OCI-LY1 (cell line): ENCODE measurements at regions not wholly inside any gene's neighbourhood (a gene's known extent, or its start where the extent isn't known, plus 50 kb on each side); places are given as distances from the start of the nearest gene placed in this dataset.

Experiments used
- H2AFZ ChIP-seq: fragments of 200-600 bp; sonication (generic), shearing (Covaris generic); 2 replicates; pipeline ENCODE4 v1.6.0; 2014; ENCODE audit warnings: antibody characterized with exemption, mild to moderate bottlenecking, low read length
- H3F3A ChIP-seq: fragments of 200-600 bp; sonication (generic), shearing (Covaris generic); 2 replicates; pipeline ENCODE4 v1.6.0; 2014; ENCODE audit warnings: mild to moderate bottlenecking, antibody characterized with exemption, low read length, moderate library complexity; ENCODE audit not compliant: insufficient read depth
- H3K27ac ChIP-seq: fragments of 200-600 bp; sonication (generic); 2 replicates; pipeline ENCODE4 v1.5.1; 2014; ENCODE audit warnings: low read length, mixed run types, mild to moderate bottlenecking, low read depth; ENCODE audit not compliant: poor library complexity, severe bottlenecking
- H3K27me3 ChIP-seq: fragments of 200-600 bp; sonication (generic); 2 replicates; pipeline ENCODE4 v1.6.0; 2014; ENCODE audit warnings: antibody characterized with exemption, mild to moderate bottlenecking, low read length, moderate library complexity; ENCODE audit not compliant: insufficient read depth
- H3K36me3 ChIP-seq: fragments of 200-600 bp; sonication (generic); 2 replicates; pipeline ENCODE4 v1.6.1; 2014; ENCODE audit warnings: mild to moderate bottlenecking, antibody characterized with exemption, low read length, moderate library complexity, mixed read lengths; ENCODE audit not compliant: insufficient read depth
- H3K4me1 ChIP-seq: fragments of 200-600 bp; sonication (generic); 2 replicates; pipeline ENCODE4 v1.5.1; 2014; ENCODE audit warnings: mild to moderate bottlenecking, low read length, moderate library complexity; ENCODE audit not compliant: insufficient read depth, severe bottlenecking
- H3K4me2 ChIP-seq: fragments of 200-600 bp; sonication (generic), shearing (Covaris generic); 2 replicates; pipeline ENCODE4 v1.6.1; 2014; ENCODE audit warnings: low read length
- H3K4me3 ChIP-seq: fragments of 200-600 bp; sonication (generic); 2 replicates; pipeline ENCODE4 v1.5.1; 2014; ENCODE audit warnings: low read length, low read depth, mild to moderate bottlenecking, mixed read lengths; ENCODE audit not compliant: poor library complexity, severe bottlenecking
- H3K79me2 ChIP-seq: fragments of 200-600 bp; shearing (Covaris generic); 2 replicates; pipeline ENCODE4 v1.6.1; 2016; ENCODE audit warnings: mixed run types, low read length, mixed read lengths; ENCODE audit not compliant: insufficient read depth
- H3K9ac ChIP-seq: fragments of 200-600 bp; sonication (generic), shearing (Covaris generic); 2 replicates; pipeline ENCODE4 v1.6.1; 2014; ENCODE audit warnings: mild to moderate bottlenecking, low read length, mixed read lengths
- H3K9me2 ChIP-seq: fragments of 200-600 bp; sonication (generic), shearing (Covaris generic); 2 replicates; pipeline ENCODE4 v1.6.1; 2014; ENCODE audit warnings: low read depth, mild to moderate bottlenecking, low read length, mixed read lengths
- H3K9me3 ChIP-seq: fragments of 200-600 bp; shearing (Covaris generic); 2 replicates; pipeline ENCODE4 v1.6.1; 2014; ENCODE audit warnings: low read length, mixed read lengths
- H4K20me1 ChIP-seq: fragments of 200-600 bp; sonication (generic), shearing (Covaris generic); 2 replicates; pipeline ENCODE4 v1.6.0; 2016; ENCODE audit warnings: mild to moderate bottlenecking, low read length; ENCODE audit not compliant: insufficient read depth
- EZH2 ChIP-seq: fragments of 200-600 bp; sonication (generic), shearing (Covaris generic); IDR thresholded peaks from 2 replicates; pipeline ENCODE4 v1.8.0; 2017; ENCODE audit warnings: borderline replicate concordance, mixed run types, mild to moderate bottlenecking, antibody characterized with exemption, low read length, moderate library complexity, mixed read lengths
- TF ChIP-seq, protein P1 (sequence below): fragments of 200-600 bp; sonication (generic), shearing (Covaris generic); IDR thresholded peaks from 2 replicates; pipeline ENCODE4 v1.5.1; 2017; ENCODE audit warnings: mild to moderate bottlenecking, antibody characterized with exemption, low read length, moderate library complexity, mixed read lengths

DNA sequence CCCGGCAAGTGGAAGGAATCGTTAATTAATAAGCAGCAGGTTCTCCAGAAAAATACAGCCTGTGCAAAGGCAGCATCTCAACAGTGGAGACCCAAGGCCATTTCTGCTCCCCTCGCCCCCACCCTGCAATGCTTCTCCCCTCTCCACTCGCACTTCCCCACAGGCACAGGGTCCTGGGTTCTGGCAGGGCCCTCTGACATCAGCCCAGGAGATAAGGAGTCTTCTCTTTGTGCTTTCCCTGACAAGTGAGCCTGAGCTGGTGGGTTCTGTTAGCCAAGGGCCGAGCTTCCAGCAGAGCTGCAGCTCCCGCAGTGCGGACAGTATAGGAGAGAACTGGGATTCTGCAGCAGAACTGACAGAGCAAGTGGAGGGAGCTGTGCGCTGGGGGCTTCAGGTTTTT lies 257.5 kb downstream of the NSG2 start:
- Histone ChIP-seq H3K4me1 (no peaks in the 10 kb centered on the region), H3K27ac (no peak overlapping the region), H2AFZ (no peak overlapping the region), H3F3A (no peaks in the 10 kb centered on the region), H3K36me3 (no peaks in the 10 kb centered on the region), H3K4me3 (no peak overlapping the region), H3K9me2 (no peaks in the 10 kb centered on the region), H3K27me3 (peaks cover 7% of the 10 kb centered on the region; the same call in 1 of the 2 replicates), H4K20me1 (no peaks in the 10 kb centered on the region), H3K79me2 (no peaks in the 10 kb centered on the region), H3K9me3 (no peaks in the 10 kb centered on the region), H3K4me2 (no peak overlapping the region), H3K9ac (no peak overlapping the region)
- TF ChIP-seq, protein P1, sequence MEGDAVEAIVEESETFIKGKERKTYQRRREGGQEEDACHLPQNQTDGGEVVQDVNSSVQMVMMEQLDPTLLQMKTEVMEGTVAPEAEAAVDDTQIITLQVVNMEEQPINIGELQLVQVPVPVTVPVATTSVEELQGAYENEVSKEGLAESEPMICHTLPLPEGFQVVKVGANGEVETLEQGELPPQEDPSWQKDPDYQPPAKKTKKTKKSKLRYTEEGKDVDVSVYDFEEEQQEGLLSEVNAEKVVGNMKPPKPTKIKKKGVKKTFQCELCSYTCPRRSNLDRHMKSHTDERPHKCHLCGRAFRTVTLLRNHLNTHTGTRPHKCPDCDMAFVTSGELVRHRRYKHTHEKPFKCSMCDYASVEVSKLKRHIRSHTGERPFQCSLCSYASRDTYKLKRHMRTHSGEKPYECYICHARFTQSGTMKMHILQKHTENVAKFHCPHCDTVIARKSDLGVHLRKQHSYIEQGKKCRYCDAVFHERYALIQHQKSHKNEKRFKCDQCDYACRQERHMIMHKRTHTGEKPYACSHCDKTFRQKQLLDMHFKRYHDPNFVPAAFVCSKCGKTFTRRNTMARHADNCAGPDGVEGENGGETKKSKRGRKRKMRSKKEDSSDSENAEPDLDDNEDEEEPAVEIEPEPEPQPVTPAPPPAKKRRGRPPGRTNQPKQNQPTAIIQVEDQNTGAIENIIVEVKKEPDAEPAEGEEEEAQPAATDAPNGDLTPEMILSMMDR = no peak
- TF ChIP-seq EZH2 = no peak

DNA sequence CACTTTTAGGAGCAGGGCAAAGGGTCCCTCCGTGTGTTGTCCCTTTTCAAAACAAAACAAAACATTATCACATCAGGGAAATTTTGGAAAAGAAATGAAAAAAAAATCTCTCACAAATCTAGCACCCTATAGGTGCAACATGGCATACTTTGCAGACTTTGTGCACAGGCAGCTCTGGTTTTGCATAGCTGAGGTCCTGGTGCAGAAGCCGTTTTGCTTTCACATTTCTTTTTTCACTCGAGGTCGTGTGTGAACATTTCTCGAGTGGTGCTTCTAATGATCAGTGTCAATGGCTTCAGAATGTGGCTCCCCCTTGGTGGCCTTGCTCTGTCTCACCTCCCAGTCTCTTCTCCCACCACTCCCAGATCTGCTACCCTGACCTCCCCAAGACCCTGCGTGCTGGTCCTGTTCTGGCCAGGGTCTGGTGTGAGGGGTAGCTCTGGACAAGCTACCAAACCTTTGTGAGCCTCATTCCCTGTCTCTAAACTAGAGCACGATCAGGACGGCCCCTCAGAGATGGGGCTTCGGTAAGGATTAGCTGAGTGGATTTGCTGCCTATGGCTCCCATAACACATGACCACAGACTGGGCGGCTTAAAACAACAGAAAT lies 258.0 kb downstream of the NSG2 start:
- H3K9me3 ChIP-seq = no peaks in the 10 kb centered on the region

DNA sequence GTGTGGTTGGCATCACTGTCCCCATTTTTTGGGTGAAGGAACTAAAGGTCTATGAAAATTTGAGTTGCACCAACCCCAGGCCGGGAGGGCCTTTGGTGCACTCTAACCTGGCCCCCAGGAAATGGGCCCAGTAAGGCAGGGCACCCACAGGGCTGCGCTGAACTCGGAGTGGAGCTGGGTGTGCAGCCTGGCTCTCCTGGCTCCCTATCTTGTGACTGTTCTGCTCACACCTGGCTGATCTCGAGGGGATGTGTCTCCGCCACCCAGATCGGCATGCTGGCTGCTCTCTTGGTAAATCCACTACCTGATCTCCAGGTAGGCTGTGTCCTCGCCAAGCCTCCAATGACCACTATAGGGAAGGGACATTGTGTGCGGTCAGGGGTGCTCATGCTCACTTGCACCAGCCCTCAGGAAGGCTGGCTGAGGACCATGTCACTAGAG lies 259.8 kb downstream of the NSG2 start:
- Histone ChIP-seq H3K9me2 (no peaks in the 10 kb centered on the region), H3K27ac (no peak overlapping the region)

More for the DNA sequence above, 258.0 kb downstream of the NSG2 start:
- Histone ChIP-seq H3K9me2 (no peaks in the 10 kb centered on the region), H4K20me1 (no peaks in the 10 kb centered on the region), H3F3A (no peaks in the 10 kb centered on the region), H2AFZ (no peak overlapping the region), H3K4me2 (no peak overlapping the region), H3K4me1 (no peaks in the 10 kb centered on the region), H3K36me3 (no peaks in the 10 kb centered on the region), H3K79me2 (no peaks in the 10 kb centered on the region), H3K27me3 (peaks cover 11% of the 10 kb centered on the region; the same call in 1 of the 2 replicates), H3K27ac (no peak overlapping the region), H3K4me3 (no peak overlapping the region), H3K9ac (no peak overlapping the region)
- TF ChIP-seq, protein P1 = no peak
- no peak for TF ChIP-seq EZH2

More for the DNA sequence above, 259.8 kb downstream of the NSG2 start:
- Histone ChIP-seq H2AFZ (no peak overlapping the region), H3K36me3 (no peaks in the 10 kb centered on the region), H3K4me3 (no peak overlapping the region), H3K4me1 (no peaks in the 10 kb centered on the region), H3F3A (no peaks in the 10 kb centered on the region), H4K20me1 (no peaks in the 10 kb centered on the region), H3K27me3 (peaks cover 11% of the 10 kb centered on the region; the same call in 1 of the 2 replicates), H3K79me2 (no peaks in the 10 kb centered on the region), H3K9me3 (no peaks in the 10 kb centered on the region), H3K4me2 (no peak overlapping the region), H3K9ac (no peak overlapping the region)
- TF ChIP-seq EZH2 = no peak
- TF ChIP-seq, protein P1 = no peak
